ENCODE measurements at regions not wholly inside any gene's neighbourhood (a gene's known extent, or its start where the extent isn't known, plus 50 kb on each side); places are given as distances from the start of the nearest gene placed in this dataset.

DNA sequence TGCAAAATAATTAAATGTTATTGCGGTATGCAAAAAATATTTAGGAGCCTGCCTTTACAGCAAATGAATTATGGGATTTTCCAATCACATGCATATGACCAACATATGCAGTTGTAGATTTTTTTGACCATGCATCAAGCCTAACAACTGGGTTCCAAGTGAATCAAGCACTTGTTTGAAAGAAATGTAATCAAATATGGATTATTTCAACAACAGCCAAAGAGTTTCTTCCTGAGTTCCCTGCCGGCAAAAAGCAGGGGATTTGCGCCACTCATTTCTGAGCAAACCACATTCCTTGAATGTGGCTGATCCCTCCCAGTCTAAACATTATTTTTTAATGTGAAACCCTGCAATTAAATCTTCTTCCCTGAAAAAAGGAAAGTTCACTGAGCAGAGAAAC, 100.1 kb upstream of the ADTRP start:
- no peaks in the 10 kb centered on the region for H3K36me3 ChIP-seq
- DNase-seq = no peak
- H3K4me3 ChIP-seq (ENCODE audit: low read depth, low read length) = no peak overlapping the region
- H3K9me3 ChIP-seq (ENCODE audit: severe bottlenecking) = peaks cover 10% of the 10 kb centered on the region
- H3K27me3 ChIP-seq (ENCODE audit: insufficient read depth, low read depth, severe bottlenecking) = no peaks in the 10 kb centered on the region
- H3K27ac ChIP-seq = no peak overlapping the region
- TF ChIP-seq, protein P1, sequence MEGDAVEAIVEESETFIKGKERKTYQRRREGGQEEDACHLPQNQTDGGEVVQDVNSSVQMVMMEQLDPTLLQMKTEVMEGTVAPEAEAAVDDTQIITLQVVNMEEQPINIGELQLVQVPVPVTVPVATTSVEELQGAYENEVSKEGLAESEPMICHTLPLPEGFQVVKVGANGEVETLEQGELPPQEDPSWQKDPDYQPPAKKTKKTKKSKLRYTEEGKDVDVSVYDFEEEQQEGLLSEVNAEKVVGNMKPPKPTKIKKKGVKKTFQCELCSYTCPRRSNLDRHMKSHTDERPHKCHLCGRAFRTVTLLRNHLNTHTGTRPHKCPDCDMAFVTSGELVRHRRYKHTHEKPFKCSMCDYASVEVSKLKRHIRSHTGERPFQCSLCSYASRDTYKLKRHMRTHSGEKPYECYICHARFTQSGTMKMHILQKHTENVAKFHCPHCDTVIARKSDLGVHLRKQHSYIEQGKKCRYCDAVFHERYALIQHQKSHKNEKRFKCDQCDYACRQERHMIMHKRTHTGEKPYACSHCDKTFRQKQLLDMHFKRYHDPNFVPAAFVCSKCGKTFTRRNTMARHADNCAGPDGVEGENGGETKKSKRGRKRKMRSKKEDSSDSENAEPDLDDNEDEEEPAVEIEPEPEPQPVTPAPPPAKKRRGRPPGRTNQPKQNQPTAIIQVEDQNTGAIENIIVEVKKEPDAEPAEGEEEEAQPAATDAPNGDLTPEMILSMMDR (IDR thresholded peaks at IDR 0.05; ENCODE audit: low read depth, low read length) = no peak

DNA sequence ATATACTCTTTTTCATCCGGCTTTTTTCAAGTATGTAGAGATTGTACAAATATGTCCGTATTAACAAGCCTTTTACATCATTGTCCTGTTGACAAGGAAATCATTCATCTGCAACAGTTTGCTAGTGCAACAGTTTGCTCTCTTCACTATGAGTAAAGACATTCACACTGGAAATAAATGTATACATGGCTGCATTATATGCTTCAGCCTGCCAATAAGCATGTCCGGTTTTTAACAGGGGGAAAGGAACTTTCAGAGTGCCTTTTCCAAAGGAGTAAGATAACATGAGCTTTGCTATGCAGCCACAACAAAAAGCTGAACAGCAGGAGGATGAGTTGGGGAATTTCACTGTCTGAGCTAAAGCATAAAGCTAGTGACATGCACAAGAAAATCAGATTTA, 99.4 kb upstream of the ADTRP start:
- TF ChIP-seq, protein P1 (IDR thresholded peaks at IDR 0.05; ENCODE audit: low read depth, low read length) = no peak
- peaks cover 10% of the 10 kb centered on the region for H3K9me3 ChIP-seq (ENCODE audit: severe bottlenecking)
- no peaks in the 10 kb centered on the region for H3K36me3 ChIP-seq
- H3K27ac ChIP-seq = no peak overlapping the region
- no peak overlapping the region for H3K4me3 ChIP-seq (ENCODE audit: low read depth, low read length)
- H3K27me3 ChIP-seq (ENCODE audit: insufficient read depth, low read depth, severe bottlenecking) = no peaks in the 10 kb centered on the region
- DNase-seq = no peak

DNA sequence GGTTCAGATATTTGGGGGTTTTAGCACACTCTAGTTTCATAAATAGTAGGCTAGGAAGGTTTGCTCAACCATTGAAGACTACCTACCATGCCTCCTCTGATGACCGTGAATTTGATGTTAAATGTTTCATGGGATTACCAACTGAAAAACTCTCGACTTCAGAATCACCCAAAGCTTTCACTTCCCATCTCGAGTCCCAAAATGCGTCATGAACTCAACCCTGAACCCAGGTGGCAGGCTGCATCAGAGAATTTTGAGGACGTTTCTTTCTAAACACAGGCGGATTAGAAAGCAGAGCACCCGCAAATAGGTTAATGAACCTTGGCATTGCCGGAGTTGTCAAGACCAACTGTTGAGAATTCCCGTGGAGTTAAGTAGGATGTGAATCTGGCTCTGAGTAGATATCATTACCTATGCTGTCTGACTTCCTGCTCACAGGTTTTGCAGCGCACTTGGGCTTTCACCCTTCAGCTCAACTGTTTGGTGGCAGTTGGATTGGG, 98.4 kb upstream of the ADTRP start:
- no peak overlapping the region for H3K4me3 ChIP-seq (ENCODE audit: low read depth, low read length)
- peaks cover 2% of the 10 kb centered on the region for H3K9me3 ChIP-seq (ENCODE audit: severe bottlenecking)
- H3K36me3 ChIP-seq = no peaks in the 10 kb centered on the region
- DNase-seq = no peak
- TF ChIP-seq, protein P1 (IDR thresholded peaks at IDR 0.05; ENCODE audit: low read depth, low read length) = no peak
- H3K27ac ChIP-seq = no peak overlapping the region
- no peaks in the 10 kb centered on the region for H3K27me3 ChIP-seq (ENCODE audit: insufficient read depth, low read depth, severe bottlenecking)

DNA sequence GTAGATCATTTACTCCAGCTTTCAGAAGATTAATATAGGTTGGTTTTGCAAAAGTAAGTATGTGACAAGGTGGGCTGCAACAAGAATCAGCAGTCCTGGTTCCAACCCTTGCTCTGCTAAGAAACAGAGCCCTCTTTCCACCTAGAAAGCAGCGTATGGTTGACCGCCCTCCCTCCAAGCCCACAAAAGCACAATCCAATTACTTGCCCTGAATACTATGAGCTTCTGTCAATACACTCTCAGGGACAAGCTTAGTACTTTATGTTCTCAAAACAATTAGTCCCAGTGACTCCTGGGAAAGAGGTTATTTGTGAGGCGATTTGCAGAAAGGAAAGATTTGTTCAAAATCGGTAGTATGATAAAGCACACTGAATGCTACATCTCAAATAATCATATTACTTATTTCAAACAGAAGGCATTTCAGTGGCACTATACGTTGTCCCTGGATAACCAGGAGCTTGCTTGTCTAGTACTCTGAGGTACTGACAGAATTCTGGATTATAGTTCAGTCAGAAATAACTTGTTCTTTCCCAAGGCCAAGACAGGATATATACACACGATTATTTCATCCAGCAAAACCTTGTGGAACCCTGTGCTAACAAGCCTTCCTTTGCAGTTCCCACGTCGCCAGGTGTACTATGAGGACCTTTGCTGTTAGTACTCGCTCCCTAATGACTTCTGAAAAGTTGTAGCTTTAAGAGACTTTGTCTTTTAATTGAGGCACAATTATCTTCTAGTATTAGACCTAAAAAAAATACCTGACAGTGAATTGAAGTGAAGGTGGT, 96.9 kb upstream of the ADTRP start:
- no peaks in the 10 kb centered on the region for H3K27me3 ChIP-seq (ENCODE audit: insufficient read depth, low read depth, severe bottlenecking)
- no peak for DNase-seq
- TF ChIP-seq, protein P1 (IDR thresholded peaks at IDR 0.05; ENCODE audit: low read depth, low read length) = no peak
- no peaks in the 10 kb centered on the region for H3K36me3 ChIP-seq
- no peak overlapping the region for H3K27ac ChIP-seq
- no peak overlapping the region for H3K4me3 ChIP-seq (ENCODE audit: low read depth, low read length)
- H3K9me3 ChIP-seq (ENCODE audit: severe bottlenecking) = no peaks in the 10 kb centered on the region

DNA sequence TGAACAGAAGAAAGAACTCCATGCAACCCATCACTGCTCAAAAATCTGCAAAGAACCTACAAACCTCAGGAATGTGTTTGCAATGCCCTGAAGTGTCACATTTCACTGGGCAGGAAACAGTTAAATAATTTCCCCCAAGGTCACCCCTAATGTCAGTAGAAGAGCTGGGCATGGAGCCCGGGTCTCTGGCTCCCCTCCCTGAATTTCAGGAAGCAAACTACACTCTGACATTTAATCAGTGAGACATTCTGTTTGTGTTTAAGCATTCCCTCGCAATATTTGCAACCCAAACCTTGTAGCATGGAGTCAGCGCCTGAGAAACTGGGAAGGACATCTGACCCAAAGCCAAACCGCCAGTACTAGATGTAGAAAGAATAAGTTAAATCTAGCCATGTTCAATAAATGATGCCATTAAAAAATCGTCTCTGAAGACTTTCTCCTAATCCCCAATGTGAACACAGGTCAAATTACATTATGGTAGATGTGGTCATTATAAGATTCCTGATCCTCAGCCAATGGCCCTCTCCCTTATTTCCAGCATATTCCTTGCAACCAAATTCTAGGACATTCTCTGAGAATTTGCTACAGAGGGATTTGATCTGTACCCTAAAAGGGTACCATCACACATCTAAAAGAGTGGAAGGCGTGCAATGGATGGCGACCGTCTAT, 91.2 kb upstream of the ADTRP start:
- H3K9me3 ChIP-seq (ENCODE audit: severe bottlenecking) = no peaks in the 10 kb centered on the region
- no peak for DNase-seq
- H3K4me3 ChIP-seq (ENCODE audit: low read depth, low read length) = no peak overlapping the region
- no peaks in the 10 kb centered on the region for H3K36me3 ChIP-seq
- no peak overlapping the region for H3K27ac ChIP-seq
- TF ChIP-seq, protein P1 (IDR thresholded peaks at IDR 0.05; ENCODE audit: low read depth, low read length) = no peak
- no peaks in the 10 kb centered on the region for H3K27me3 ChIP-seq (ENCODE audit: insufficient read depth, low read depth, severe bottlenecking)
